GM19452 (cell line): ENCODE measurements at regions not wholly inside any gene's neighbourhood (a gene's known extent, or its start where the extent isn't known, plus 50 kb on each side); places are given as distances from the start of the nearest gene placed in this dataset.

ENCODE experiments used
- ATAC-seq: cut with Tn5 transposase; IDR thresholded peaks from one replicate; pipeline ENCODE4 v1.9.1; 2021; ENCODE audit not compliant: unreplicated experiment

DNA sequence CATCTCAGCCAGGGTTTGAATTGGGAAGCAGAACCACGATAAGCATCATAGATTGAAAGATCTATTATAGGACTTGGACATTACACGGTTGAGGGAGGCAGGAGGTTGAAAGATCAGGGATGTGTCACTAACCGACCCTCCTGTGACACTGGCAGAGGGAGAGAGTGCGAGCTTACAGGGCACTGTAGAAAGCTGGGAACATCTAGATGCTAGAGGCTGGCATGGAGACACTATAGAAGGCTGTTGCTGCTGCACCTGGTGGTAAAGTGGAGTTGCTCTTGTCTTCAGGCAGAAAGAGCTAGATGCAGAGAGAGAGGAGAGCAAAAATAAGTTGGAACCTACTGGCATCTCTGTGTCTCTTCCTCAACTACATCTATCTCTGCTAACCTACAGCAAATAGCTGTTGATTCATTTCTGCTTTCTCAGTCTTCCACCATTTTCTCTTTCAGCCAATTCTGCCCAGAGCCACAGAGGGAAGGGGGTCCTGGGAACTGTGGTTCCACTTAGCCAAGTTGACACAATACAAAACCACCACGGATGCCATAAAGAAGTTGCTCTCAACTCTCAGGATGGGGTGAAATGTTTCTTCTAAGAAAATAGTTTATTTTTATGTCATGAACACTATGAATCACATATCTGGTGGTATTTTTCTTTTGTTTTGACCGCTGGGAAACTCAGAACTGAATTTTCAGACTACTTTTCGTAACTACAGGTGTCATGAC is 155.9 kb downstream of the ZNF281 start:
- ATAC-seq = no peak

DNA sequence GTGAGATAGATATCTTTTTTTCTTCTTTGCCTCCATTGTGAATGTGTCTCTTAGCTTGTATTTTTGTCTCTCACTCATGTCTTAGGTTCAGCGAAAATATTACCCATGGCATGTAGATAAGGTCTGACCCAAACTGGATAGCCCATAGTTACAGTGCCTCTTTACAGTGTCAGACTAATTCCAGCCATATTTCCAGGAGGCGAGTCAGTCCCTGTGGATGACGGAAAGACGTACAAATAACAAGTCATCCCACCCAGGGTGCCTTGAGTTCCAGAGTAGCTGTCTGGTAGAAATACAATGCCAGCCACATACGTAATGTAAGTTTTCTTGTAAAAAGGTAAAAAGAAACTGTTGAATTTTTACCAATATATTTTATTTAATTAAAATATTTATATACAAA is 157.3 kb downstream of the ZNF281 start:
- no peak for ATAC-seq

DNA sequence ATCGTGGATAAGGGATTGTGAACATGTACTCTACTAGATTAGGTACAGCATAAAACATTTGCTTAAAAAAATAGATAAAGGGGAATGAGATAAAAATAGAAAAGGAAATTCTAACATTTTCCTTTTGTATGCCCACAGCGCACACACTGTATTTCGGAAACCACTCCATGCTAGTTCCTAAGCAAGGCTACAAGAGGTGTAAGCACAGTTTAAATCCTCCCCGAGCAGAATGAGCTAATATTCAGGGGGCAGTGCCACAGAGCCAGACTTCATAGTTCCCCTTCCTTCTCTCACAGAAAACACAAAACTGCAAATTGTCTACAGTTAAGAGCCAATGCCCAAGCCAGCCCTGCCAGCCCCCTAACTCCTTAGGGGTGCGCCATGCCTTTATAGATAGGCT is 159.4 kb downstream of the ZNF281 start:
- no peak for ATAC-seq

DNA sequence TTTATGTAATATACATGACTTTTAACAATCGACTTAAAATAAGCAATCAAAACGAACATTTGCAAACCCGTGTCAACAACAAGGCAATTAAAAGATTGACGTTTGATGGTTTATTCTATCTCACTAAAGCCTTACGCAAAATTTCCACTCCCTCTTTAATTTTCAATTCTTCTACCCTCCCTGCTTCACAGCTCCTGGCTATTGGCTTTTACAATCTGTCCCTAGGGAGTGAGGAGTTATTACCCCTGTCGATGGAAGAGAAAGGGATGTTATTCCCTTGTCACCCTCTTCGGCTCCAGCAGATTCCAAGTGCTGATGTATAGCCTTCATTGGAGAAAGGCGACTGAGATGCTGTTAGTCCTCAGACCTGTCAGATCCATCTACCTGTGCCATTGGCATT is 161.3 kb downstream of the ZNF281 start:
- ATAC-seq = no peak

DNA sequence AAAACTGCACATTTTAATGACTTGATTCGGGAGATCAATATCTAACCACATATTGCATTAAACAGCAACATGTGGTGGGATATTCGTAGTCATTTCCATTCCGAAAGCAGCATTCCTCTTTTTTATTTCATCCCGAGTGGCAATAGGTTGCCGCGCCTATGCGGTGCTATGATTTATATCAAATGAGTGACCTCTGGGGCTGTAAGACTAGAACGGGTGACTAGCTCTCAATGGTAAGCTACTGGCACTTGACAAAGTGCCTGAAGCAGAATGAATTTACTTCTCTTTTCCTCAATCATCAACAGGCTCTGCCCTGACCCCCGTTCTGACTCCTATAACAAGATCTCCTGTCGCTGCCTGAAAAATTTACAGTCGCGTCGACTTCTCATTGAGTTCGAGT is 162.3 kb downstream of the ZNF281 start:
- no peak for ATAC-seq

DNA sequence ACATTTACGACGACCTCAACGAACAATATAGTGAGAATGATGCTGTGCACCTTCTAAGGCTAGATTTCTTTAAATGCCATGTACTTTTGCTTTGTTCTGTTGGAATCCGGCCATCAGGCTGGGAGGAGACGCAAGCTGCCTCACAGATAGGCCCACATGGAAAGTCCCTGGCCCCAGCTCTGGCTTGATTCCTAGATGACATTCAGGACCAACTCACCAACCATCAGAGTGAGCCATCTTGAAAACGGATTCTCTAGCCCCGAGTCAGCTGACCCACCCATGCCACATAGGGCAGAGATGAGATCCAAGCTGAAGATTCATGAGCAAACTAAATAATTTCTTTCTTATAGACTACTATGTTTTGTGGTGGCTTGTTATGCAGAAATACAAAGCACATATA is 164.4 kb downstream of the ZNF281 start:
- ATAC-seq = no peak

DNA sequence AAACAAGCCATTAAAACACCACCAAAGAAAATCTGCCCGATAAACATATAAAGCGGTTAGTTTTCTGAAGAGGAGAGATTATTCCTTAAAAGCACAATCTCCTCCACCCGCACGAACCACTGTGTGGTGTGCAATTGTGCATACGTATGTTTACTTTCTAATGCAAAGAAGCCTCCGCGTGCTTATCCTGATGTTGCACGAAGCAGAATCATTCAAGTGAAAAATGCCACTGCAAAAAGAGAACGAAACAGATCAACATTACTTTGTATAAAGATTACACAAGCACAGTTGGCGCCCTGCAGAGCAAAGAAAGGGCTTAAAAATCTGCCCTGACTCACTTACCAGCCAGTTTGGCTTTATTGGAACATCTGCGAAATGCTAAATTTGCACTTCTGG is 166.8 kb downstream of the ZNF281 start:
- no peak for ATAC-seq

DNA sequence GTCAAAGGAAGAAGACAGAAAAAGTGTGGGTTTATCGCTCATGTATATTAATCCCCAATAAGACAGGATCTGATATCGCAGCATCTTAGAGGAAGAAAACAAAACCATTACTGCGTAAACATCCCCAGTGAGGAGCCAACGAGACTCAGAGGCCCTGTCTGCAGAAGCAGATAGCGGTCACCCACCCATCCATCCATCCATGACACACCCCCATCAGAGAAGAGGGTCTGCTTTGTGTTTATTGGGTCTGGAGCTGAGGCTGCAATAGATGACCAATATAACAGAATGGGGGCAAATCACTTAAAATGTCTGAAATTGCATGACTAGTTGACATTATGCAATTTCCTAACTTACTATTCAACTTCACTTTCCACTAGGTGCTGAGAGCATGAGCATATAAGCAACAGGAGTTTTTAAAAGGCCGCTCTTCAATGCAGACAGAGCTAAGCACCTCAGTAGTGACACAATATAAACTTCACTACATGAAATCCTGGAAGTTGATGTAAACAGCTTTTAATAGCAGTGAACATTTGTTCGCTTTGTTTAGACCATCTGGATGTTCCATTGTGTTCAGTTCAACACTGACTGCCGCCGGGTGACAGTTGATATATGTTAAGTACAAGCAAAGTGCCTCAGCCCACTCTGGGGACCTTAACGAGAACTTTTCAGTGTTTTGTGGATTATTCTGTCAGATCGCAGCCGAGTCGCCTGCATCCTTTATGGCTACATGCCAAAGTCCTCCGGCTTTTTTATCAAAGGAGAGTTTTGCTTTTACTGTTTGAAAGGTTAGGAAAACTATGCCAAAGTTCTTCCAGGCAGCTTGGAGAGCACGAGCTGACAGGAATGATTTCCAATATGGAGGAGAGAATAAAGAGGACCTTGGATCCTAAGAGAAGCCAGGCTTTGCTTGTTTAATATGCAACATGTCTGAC is 167.5 kb downstream of the ZNF281 start:
- no peak for ATAC-seq

DNA sequence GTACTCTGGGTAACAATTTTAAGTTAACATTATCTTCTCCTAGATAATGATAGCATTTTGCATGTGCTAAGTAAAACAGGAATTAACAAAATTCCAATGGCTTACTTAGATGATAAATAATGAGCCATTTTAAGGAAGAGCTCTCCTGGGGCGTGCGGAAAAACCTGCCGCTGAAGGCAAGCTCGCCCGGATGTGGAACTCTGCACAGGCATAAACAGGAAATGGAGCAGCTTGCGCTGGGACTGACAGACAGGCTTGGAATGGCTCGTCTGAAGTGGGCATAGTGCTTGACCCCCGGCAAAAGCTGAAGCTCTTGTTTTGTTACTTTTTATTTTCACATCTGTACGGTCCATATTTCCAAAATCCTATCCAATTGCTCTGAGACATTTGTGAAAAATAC is 169.2 kb downstream of the ZNF281 start:
- no peak for ATAC-seq

DNA sequence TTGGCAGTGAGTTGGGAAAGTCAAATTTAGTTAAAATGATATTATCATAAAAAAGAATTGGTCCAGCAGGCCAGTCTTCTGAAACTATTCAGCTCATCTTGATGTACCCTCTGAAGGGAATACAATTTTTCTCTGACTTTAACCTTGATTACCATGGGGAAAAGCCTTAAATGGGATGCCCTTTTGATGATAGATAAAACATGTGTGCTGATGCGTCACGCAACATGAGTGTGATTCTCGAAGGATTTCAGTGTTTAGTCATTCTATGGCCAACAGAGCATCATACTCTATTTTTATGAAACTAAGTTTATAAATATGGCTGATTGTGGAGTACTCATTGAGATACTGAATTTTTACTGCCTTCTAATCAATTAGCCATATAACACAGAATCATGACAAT is 171.5 kb downstream of the ZNF281 start:
- ATAC-seq = no peak

DNA sequence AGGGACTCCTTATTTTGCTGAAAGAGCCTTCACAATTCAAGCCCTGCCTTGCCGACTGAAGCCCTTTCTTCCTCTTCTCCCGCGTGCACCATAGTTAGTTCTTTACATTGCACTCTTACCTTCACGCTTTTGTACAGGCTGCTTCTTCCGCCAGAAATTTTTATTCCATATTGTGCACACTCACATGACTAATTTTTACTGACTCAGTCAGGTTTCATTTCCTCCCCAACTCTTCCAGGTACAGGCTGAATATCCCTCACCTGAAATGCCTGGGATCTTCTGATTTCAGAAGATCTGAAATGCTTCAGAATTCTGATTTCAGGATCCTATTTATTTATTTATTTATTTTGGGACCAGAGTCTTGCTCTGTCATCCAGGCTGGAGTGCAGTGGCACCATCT is 172.8 kb downstream of the ZNF281 start:
- no peak for ATAC-seq

DNA sequence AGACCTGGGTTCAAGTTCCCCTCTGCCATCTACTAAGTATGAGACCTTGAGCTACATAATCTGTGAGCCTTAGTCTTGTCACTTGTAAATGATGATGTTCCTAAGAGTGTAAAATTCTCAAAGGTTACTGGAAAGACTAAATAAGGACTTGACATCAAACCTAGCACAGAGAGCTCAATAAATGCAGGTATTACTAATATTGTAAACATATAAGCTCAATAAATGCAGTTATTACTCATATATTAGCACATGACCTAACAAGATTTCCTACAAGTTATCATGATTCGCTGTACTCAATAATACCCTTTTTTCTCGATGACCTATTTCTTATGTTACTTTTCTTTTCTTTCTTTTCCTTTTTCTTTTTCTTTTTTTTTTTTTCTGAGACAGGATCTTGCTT is 174.9 kb downstream of the ZNF281 start:
- ATAC-seq = no peak

DNA sequence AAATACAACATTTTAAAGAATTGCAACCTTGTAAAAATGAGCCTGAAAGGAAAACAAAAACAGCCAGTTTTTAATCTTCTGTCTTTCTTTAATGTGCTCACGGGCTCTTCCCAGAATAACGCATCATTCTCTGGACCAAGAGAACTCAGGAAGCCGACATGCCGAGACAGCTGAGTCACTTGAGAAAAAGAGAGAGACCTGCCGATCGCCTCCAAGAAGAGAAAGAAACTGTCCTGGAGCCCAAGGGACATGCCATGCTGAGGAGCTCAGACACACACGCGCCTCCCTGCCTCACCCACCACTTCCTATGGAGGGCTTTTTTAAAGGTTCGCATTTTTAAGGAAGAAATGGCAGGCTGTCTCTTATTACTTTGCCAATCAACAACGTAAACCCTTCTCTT is 176.4 kb downstream of the ZNF281 start:
- no peak for ATAC-seq

DNA sequence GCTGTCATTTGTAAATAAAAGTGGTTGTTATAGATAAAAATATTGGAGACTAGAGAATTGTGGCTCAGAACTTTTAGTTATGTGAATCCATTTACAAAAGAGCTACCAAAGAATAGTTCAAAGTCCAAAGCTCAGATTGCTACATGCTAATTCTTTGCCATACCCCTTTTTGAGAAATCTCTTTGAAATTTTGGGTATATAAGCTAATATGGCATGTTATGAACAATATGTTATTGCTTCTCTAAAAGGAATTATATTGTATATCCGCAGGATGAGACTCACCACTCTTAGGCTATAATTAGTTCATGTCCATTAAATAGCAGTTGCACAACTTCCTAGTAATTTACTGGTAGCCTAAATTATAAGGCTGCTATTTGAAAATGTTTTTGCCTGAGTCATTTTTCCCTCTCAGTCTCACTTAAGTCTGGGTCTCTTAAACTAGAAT is 178.0 kb downstream of the ZNF281 start:
- no peak for ATAC-seq

DNA sequence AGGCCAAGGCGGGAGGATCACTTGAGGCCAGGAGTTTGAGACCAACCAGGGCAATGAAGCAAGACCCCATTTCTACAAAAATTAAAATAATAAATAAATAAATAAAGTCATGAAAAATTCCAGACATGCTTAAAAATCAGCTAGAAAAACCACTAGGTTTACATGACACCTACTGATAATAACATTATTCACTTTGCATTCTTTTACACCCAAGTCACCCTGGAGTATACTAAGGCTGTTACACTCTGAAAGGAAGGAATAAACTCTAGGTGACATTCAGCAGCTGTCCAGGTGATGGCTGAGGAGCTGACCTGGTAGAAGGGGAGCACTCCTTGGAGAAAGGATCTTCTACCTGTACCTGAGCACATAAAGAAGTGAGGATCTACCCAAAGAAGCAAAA is 179.2 kb downstream of the ZNF281 start:
- no peak for ATAC-seq

DNA sequence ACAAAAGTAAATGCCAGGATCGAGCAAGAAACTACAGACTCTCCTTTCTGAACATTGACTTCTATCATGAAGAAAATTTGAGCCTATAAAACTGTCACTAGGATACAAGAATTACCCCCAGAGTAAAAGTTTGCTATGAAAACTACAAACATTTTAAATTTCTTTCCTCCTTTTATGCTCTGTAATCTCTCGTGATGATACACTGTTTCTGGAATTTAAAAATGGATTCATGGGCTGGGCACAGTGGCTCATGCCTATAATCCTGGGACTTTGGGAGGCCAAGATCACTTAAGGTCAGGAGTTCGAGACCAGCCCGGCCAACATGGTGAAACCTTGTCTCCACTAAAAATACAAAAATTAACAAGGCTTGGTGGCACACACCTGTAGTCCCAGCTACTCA is 181.3 kb downstream of the ZNF281 start:
- no peak for ATAC-seq

DNA sequence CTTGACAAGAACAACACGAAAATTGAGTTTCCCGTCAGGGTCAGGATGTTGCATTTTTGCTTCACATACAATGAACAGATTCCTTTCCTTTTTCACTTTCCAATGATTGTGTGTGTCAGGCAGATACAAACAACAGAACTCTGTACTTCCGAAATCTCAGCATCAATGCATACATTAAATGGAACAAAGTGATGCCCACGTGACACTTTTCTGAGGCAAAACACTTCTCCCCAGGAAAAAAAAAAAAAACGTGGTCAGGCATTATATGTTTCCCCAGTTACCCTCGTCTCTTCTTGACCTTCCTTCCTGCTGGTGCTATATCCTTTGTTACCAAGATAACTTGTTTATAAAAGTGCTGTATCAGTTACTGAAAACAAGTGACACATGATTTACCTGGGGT is 181.8 kb downstream of the ZNF281 start:
- ATAC-seq = no peak
